Activated CD8-positive, alpha-beta T cell treated with anti-CD3 and anti-CD28 coated beads for 36 hours (primary cell): ENCODE measurements at regions not wholly inside any gene's neighbourhood (a gene's known extent, or its start where the extent isn't known, plus 50 kb on each side); places are given as distances from the start of the nearest gene placed in this dataset.

Source experiments
- ATAC-seq: fragments of 200-7000 bp; cut with Tn5 transposase; one replicate; pipeline ENCODE4 v1.10.0; 2021; ENCODE audit warnings: mild to moderate bottlenecking, moderate library complexity
- CTCF ChIA-PET: fragments of 350-600 bp; sonication (Branson Sonifier 250); formaldehyde crosslinking; loops from one replicate; lab custom pipeline; 2021; ENCODE audit warnings: antibody characterized with exemption; lab: Charles Lee
- POLR2A ChIA-PET: fragments of 350-600 bp; sonication (Branson Sonifier 250); formaldehyde crosslinking; loops from one replicate; lab custom pipeline; 2021; ENCODE audit warnings: antibody characterized with exemption; lab: Charles Lee
- DNase-seq: peaks from one replicate; pipeline ENCODE4 v3.0.0-alpha.2; 2020
- H3K27ac Mint-ChIP-seq: one replicate; pipeline ENCODE4 v1.8.0; 2021; ENCODE audit warnings: mild to moderate bottlenecking, mixed read lengths
- H3K27me3 Mint-ChIP-seq: one replicate; pipeline ENCODE4 v1.8.0; 2021; ENCODE audit warnings: mixed read lengths
- H3K36me3 Mint-ChIP-seq: one replicate; pipeline ENCODE4 v1.8.0; 2021; ENCODE audit warnings: low read depth, mixed read lengths
- H3K4me1 Mint-ChIP-seq: one replicate; pipeline ENCODE4 v1.8.0; 2021; ENCODE audit warnings: low read depth, mixed read lengths
- H3K4me3 Mint-ChIP-seq: one replicate; pipeline ENCODE4 v1.8.0; 2021; ENCODE audit warnings: mild to moderate bottlenecking, moderate library complexity, mixed read lengths
- H3K9me3 Mint-ChIP-seq: one replicate; pipeline ENCODE4 v1.8.0; 2021; ENCODE audit warnings: mixed read lengths
- CTCF ChIP-seq: fragments of 200-600 bp; IDR thresholded peaks from one replicate; pipeline ENCODE4 v1.8.0; 2022; ENCODE audit warnings: antibody characterized with exemption, mild to moderate bottlenecking
- intact Hi-C: fragments of 100-400 bp; cut with micrococcal nuclease; formaldehyde crosslinking; loops from one replicate; pipeline ENCODE4 v1.10.0; 2022

GRCh38 chr10:3350205-3350604, 177.6 kb upstream of the PITRM1 start:
- no peak for DNase-seq
- H3K27ac Mint-ChIP-seq = no peak overlapping the region
- intact Hi-C loops = no loop called here
- peaks cover 4% of the 10 kb centered on the region for H3K4me1 Mint-ChIP-seq
- CTCF ChIA-PET = no interaction called here
- peaks cover 16% of the 10 kb centered on the region for H3K27me3 Mint-ChIP-seq
- POLR2A ChIA-PET = no interaction called here
- TF ChIP-seq CTCF = no peak
- no peaks in the 10 kb centered on the region for H3K36me3 Mint-ChIP-seq
- H3K9me3 Mint-ChIP-seq = no peaks in the 10 kb centered on the region
- ATAC-seq = no peak
- no peak overlapping the region for H3K4me3 Mint-ChIP-seq

GRCh38 chr10:3348564-3348963, 176.0 kb upstream of the PITRM1 start:
- intact Hi-C loops = no loop called here
- no peak for ATAC-seq
- no peak for DNase-seq
- ChIA-PET CTCF (interaction anchor here (1.2 kb wide), 1 partner anchor 1308 kb away, joined by 3 read pairs; no protein-coding TSS in a partner anchor), POLR2A (interaction anchor here (1.2 kb wide), 1 partner anchor 149 kb away, joined by 3 read pairs; no protein-coding TSS in a partner anchor)
- H3K4me1 Mint-ChIP-seq = peaks cover 4% of the 10 kb centered on the region
- no peak for TF ChIP-seq CTCF
- H3K36me3 Mint-ChIP-seq = no peaks in the 10 kb centered on the region
- H3K9me3 Mint-ChIP-seq = no peaks in the 10 kb centered on the region
- peaks cover 18% of the 10 kb centered on the region for H3K27me3 Mint-ChIP-seq
- H3K4me3 Mint-ChIP-seq = no peak overlapping the region
- no peak overlapping the region for H3K27ac Mint-ChIP-seq

- no peak overlapping the region for H3K27ac Mint-ChIP-seq
These were observed 175.0 kb upstream of the PITRM1 start for GRCh38 chr10:3347413-3348182.

GRCh38 chr10:3346851-3347250, 174.3 kb upstream of the PITRM1 start:
- intact Hi-C loops = no loop called here
- no peak for TF ChIP-seq CTCF
- H3K9me3 Mint-ChIP-seq = no peaks in the 10 kb centered on the region
- H3K27me3 Mint-ChIP-seq = peaks cover 16% of the 10 kb centered on the region
- ChIA-PET POLR2A (no interaction called here), CTCF (interaction anchor here (1.0 kb wide), 1 partner anchor 14 kb away, joined by 3 read pairs; no protein-coding TSS in a partner anchor)
- H3K4me1 Mint-ChIP-seq = peaks cover 4% of the 10 kb centered on the region
- no peak overlapping the region for H3K27ac Mint-ChIP-seq
- DNase-seq = no peak
- H3K36me3 Mint-ChIP-seq = no peaks in the 10 kb centered on the region
- ATAC-seq = no peak
- no peak overlapping the region for H3K4me3 Mint-ChIP-seq

More at GRCh38 chr10:3347413-3348182, 175.0 kb upstream of the PITRM1 start:
- TF ChIP-seq CTCF = no peak
- H3K4me1 Mint-ChIP-seq = peaks cover 4% of the 10 kb centered on the region
- peaks cover 14% of the 10 kb centered on the region for H3K27me3 Mint-ChIP-seq
- ATAC-seq = no peak
- no peaks in the 10 kb centered on the region for H3K36me3 Mint-ChIP-seq
- H3K4me3 Mint-ChIP-seq = no peak overlapping the region
- no peaks in the 10 kb centered on the region for H3K9me3 Mint-ChIP-seq
- intact Hi-C loops = no loop called here
- ChIA-PET CTCF (interaction anchor here (1.0 to 1.2 kb wide), 2 partner anchors 13 to 1309 kb away, joined by 3 read pairs; no protein-coding TSS in a partner anchor), POLR2A (interaction anchor here (1.2 kb wide), 1 partner anchor 148 kb away, joined by 3 read pairs; no protein-coding TSS in a partner anchor)
- no peak for DNase-seq

DNA sequence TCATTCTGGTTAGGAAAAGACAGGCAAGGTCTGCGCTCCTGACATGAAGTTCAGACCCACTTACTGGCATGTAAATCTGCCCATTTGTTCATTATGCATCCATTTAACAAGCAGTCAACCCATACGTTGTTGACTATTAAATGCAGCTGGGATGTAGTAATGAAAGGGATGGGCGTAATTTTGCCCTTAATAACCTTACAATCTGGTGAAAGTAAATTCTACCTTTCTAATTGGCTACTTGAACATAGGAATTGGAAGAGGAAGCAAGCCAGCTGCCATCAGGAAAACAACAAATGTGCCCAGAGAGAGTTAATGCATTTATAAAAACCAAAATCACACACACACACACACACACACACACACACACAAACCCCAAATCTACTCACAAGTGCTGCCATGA, 170.2 kb upstream of the PITRM1 start:
- Mint-ChIP-seq H3K27ac (no peak overlapping the region), H3K36me3 (no peaks in the 10 kb centered on the region), H3K9me3 (no peaks in the 10 kb centered on the region), H3K4me1 (no peaks in the 10 kb centered on the region), H3K4me3 (no peak overlapping the region), H3K27me3 (peaks cover 11% of the 10 kb centered on the region)
- intact Hi-C loops = no loop called here
- no peak for DNase-seq
- CTCF ChIA-PET = no interaction called here
- no peak for TF ChIP-seq CTCF
- ATAC-seq = no peak
- POLR2A ChIA-PET = interaction anchor here (0.6 kb wide), 1 partner anchor 220 kb away, joined by 3 read pairs; no protein-coding TSS in a partner anchor
